HG03457 (cell line): ENCODE measurements at regions not wholly inside any gene's neighbourhood (a gene's known extent, or its start where the extent isn't known, plus 50 kb on each side); places are given as distances from the start of the nearest gene placed in this dataset.

Source experiments
- ATAC-seq: cut with Tn5 transposase; IDR thresholded peaks from one replicate; pipeline ENCODE4 v1.9.1; 2021; ENCODE audit warnings: moderate number of reproducible peaks; ENCODE audit not compliant: unreplicated experiment

DNA sequence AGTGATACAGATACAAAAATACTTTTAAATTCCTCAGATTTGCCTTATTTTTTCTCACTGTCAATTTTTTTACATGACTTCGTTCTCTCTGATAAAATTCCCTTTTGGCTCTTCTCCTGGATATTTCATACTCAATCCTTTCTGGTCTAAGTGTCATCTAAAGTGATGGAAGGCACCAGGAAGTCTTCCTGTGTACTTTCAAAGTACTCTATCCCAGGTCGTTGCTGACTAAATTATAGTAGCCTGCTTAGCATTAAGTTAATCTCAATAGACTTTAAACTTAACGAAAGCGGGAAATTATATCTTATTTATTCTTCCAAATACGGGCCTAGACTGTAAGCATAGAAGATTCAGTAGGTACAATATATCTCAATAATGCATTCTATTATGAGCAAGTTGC is 67.8 kb downstream of the CASP12 start:
- no peak for ATAC-seq

DNA sequence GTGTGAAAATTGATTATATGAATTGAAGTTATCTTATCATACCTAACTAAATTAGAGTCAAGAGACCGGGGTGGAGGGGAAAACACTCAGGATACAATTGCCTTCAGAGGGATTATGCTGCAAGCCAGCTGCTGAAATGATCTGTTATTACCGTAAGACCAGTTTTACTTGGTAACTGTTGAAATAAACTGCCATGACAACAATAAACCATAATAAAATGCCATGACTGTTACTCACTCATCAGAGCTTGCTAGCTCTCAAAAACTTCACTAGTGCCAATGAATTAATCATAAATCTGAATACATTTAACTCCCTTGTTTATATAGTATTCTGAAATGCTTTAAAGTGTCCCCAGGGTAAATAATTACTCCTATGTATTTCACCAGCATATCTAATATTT is 68.2 kb downstream of the CASP12 start:
- no peak for ATAC-seq

DNA sequence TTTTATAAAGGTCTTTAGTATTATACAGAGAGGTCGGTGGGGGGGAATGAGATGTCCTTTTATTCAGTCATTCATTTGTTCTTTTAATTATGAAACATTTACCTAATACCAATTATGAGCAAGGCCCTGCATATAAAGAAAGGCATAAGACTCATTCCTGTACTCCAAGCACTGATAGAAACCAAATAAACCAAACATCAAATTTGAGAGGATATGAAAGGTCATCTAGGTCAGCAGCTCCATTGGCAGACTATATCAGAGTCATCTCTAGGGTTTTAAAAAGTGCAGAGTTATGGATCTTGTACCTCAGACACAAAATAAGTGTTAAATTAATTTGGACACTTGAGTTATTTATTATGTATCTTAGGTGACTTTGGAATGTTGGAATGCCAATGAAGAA is 71.5 kb downstream of the CASP12 start:
- no peak for ATAC-seq

DNA sequence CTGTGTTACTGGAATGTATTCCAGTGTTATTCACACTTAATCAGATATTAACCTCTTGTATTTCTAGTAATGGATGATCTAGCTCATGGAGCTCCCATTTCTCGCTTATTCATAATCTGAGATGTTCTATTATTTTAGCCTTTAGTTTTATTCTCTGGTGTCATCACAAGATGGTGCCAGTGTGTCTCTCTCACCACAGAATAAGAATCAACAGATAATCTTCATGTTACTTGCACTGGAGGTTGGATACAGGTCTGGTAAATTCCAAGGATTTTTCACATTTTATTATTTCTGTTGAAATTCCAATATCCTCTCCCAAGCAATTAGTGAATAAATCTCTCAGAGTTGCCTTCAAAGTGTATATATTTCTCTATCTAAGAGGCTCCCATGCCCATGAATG is 74.6 kb downstream of the CASP12 start:
- no peak for ATAC-seq

DNA sequence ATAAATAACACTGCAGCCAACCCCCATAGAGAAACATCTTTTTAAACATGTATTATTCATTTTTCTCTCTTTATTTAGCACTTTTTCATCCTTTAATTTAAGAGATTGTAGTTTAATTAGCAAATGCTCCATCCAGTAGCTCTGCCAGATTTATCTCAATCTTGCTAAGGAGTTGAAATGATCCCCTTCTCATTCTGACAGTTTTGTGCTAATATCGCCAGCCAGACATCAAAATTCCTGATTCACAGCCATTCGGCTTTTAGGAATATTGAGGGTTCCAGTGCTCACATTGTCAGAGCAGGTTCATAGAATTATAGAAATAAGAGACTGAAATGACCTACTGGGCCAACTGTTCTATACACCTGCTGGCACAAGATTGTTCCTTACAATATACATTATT is 77.8 kb downstream of the CASP12 start:
- ATAC-seq, result no peak

DNA sequence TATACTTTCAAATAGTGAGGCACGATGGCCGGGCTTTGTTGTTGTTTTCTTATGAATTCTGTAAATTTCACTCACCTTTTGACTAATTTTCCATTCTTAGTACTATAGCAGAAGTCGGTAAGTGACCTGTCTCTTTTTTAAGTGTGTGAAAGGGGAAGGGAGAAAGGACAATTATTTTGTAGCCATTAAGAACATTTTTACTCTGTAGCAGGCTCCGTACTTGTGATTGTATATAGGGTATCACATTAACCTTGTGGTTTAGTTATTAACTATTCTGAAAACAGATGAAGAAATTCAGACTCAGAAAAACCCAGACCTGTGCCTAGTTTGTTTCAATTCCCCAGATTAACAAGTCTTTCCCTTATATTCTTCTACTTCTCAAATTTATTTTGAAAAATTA is 78.7 kb downstream of the CASP12 start:
- no peak for ATAC-seq

DNA sequence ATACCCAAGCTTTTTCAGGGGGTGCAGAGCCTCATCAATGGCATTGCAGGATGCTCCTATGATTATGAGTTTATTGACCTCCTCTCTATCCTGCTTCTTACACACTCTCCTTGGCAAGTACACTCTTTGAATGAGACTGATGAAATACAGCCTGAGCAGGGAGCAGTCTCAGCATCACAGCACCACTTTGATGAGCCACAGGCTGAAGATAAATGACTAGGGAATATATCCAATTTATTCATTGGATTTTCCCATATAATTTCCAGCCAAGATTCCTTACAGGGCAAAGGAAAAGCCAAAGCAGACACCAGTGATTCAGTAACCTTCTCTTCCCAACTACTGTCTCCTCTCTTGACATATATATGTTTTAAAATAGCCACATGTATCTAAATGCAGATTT is 79.2 kb downstream of the CASP12 start:
- no peak for ATAC-seq

DNA sequence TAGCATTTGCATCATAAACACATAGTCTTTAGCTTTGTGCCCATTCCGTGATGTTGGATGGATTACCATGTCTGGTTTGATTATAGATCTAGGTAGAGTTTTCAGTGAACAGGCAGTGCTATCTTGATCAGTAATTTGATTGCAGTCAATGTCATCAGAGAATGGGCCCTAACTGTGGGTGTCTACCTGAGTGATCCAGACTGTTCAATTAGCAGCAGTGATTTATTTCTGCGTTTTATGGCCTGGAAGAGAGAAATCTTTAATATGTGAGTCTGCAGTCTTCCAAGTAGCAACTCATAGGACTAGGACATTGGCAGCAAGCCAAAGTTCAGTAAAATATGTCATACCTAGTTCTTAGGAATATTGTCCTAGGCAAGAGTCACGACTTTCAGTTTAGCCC is 80.3 kb downstream of the CASP12 start:
- no peak for ATAC-seq

DNA sequence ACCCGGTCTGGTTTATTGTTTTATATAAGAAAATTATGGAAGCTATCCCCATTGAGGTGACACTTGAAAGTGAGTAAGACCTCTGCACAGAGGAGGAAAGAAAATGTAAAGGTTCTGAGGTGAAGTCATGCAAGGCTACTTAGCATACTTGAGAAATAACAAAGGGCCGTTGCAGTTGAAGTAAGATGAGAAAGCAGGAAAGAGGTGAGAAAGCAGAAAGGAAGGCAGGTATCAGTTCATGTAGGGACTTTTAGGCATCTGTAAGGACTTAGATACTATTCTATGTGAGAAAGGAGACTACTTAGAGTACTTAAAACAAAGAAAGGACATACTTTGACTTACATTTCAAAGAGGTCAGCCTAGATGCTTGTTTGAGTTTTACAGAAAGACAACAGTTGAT is 84.7 kb downstream of the CASP12 start:
- no peak for ATAC-seq

DNA sequence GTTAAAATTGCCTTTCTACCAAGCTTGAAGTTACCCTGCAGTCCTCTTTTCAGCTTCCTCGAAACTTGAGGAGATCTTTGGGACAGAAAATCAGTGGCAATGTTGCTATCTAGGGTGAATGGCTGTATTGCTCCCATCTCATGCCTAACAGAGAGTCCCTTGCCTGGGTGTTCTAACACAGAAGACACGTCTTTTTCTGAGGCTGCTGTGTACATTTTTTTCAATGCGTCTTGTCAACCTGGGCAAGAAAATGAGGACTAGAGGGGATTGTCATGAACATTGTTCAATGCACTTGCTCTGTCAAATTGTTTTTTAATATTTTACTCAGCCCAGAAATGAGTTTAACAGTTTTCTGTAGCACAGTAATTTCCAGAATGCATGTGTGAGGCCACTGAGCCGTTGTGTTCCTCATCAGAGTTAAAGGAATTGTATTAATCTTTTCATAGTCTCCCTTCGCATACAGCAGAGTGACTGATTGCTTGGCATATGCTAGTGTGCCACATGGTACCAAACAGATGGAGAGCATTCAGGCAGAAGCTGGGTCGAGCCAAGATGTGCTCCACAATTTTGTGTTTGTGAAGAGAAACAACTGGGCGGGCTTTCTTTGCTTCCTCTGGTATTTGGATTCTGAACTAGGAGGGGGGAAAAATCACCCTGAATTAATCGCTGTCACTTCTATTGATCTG is 86.0 kb downstream of the CASP12 start:
- no peak for ATAC-seq

DNA sequence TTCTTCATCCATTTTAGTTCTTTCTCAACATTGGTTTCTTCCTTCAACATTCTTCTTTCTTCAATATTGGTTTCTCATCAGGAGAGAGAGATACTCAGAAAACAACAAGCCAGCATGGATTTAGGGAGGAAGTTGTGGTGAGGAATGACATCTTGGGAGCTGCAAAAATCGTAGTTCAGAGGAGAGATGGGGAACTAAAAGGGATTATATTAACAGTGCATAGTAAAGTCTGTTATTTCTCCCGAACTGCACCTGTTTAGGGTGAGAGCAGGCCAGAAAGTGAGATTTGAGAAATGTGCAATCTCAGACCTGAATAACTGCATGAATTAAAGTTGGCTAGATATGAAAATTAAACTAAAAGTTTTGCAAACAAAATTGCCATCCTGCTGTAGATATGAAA is 94.5 kb downstream of the CASP12 start:
- no peak for ATAC-seq

DNA sequence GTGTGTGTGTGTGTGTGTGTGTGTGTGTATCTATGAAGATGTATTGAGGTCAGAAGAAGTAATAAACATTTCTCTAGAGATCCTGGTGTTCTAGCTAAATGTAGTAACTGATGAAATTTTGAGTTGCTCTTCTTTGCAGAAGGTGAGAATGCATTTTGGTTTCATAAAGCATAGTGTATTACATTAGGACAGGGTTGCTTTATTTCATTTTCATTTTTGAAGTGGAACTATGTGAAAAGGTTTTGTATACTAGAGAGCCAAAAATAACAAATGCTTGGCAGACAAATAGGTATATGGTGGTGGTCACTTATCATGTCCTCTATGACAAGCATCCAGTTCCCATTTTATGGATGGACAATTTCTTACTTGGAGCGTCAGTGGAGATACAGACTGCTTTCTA is 99.0 kb downstream of the CASP12 start:
- peak; percentile 85 for ATAC-seq

DNA sequence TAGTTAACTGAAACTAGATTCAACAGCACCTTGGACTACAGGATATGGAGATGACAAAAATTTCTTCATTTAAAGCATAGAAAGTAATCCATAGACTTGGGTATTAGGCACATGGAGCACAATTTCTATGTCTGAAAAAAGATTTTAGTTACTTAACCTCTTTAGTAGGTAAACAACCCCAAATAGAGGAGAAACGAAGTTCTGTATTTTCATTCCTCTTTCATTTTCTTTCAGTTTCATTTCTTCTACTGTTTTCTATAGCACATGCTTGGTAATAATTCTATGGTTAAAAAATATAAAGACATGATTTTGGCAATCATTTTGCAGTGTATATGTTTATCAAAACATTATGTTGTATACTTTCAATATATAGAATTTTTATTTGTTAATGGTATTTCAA is 99.5 kb downstream of the CASP12 start:
- no peak for ATAC-seq

DNA sequence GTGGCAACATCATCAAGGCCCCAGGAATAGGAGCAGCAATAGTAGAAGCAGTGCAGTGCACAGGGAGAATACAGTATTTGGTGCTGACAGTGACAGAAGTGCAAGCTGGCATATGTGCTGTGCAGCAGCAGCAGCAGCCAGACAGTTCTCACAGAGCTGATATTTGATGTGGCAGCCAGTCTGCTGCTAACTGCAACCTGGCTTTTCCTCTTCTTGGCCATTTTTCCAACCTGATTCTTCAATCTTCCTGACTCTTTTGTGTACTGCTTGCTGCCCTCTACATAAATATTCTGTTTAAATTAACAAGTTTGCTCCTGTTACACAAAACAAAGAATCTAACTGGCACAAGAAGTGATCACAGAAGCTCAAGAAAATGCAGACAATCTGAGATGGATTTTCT is 102.0 kb downstream of the CASP12 start:
- ATAC-seq, result no peak

DNA sequence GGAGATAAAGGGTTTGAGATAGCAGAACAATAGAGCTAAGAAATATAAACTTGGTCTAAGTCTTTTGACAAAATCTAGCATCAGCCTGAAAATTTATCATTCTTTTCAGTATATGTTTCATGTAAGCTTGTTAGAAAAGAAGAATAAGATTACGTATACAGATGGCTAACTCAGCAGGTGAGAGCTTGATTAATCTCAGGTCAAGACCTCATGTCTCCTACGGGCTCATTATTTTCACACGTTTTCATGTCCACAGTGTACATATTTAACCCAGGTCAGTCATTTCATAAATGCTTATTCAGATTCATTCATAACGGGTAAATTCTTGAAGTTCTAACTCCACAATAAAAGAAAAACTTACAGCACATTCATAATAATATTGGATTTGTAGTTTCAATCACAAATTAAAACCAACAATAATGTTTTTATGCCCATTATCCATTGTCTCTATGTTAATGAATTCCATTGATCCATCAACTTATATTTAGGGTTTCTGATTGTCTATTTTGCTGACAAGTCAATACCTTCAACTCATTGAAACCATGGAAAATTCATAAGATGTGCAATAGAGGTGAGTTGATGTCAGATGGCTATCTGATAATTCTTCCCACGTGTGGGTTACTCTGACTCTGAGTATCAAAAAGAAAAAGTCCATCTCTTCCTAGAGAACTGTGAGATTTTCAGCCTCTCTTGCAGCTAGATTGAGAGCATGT is 102.6 kb downstream of the CASP12 start:
- no peak for ATAC-seq

DNA sequence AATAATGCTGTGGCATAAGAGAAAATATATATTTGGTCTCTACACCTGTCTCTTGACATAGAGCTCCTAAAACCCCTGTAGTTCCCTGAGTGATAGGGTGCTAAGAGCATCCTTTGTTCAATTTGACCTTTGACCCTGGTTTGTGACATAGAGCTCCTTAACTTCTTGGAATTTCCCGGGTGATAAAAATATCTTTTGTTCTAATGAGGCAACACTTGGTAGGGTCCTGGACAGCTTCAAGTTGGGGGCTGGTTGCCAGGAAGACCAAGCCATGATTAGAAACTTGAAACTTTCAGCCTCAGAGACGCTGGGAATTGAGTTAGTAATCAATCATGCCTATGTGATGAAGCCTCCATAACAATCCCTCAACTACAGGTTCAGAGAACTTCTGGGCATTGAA is 105.4 kb downstream of the CASP12 start:
- ATAC-seq, result no peak

DNA sequence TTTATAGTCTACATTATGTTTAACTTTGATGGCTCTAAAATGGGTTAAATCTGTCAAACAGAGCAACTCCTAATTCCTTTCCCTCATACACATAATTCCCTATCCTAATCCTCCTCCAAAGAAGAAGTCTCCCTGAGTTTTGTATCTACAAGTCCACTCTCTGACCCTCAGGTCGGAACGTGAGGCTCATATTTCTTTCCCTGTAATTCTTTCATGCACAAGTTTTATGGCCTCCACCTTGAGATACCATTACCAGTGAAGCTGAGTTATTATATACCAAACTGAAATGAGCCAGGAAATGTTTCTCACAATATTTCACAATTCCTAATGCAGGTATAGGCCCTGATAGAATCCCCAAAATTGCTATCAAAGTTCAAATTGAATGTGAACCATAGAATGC is 106.4 kb downstream of the CASP12 start:
- no peak for ATAC-seq

DNA sequence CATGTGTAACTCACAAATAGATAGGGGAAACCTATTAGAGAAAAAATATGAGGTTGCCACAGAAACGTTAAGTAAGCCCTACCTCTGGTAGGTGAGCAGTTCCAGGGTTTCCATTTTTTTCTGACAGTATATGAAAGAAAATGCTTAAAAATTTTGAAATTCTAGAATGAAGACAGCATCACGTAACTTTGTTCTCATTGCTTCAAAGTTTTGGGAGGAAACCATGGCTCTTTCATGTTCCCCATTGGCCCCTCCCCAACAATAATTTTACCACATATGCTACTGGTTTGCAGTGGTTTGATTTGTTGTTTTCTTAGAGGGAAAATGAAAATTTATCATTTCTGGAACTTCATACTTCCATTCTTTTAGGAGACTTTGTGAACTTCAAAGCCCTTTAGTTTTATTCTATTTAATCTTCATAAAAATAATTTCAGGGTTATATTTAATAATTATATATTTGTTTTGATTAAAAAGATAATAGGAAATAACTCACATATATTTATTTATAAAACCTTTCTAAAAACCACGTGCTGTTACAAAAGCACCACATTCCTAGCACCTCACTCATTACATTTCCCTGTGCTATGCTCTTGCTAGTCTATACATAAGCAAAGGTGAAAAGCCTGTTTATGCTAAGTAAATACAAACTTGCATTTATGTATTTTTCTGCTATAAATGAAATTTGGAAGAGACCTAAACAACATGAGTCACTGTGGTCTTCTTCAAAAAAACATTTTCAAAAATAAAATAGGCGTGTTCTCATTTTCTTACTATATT is 113.4 kb downstream of the CASP12 start:
- no peak for ATAC-seq

DNA sequence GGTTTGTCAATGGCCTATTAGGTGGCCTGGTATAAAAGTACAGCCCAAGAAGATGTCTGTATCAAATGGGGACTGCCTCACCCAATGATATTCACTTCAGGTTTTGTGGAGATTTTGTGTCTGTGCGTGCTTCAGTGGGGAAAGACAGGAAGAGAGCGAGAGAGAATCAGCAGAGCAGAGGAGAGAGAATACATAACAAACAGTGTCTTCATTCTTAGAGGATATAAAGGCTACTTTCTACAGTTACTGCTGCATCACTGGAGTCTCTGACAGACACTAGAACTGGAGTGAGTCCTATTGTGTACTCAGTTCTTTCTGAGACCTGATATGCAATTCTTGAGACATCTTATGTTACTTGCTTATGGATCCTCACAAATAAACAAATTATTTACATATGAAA is 115.0 kb downstream of the CASP12 start:
- ATAC-seq, result no peak

DNA sequence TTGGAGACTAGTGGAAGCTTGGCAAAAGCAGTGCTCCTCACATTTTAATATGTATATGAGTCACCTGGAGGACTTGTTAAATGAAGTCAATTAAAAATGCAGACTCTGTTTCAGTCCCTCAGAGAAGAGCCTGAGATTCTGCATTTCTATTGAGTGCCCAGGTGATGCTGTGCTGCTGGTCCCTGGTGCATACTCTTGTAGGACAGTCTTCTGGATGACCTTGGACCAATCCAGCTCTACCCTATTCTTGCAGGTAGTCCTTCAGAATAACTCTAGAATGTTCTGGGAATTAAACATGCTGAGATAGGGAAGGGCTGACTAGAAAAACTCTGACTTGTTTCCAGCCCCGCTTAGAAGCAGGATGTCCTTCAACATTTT is 115.9 kb downstream of the CASP12 start:
- no peak for ATAC-seq

DNA sequence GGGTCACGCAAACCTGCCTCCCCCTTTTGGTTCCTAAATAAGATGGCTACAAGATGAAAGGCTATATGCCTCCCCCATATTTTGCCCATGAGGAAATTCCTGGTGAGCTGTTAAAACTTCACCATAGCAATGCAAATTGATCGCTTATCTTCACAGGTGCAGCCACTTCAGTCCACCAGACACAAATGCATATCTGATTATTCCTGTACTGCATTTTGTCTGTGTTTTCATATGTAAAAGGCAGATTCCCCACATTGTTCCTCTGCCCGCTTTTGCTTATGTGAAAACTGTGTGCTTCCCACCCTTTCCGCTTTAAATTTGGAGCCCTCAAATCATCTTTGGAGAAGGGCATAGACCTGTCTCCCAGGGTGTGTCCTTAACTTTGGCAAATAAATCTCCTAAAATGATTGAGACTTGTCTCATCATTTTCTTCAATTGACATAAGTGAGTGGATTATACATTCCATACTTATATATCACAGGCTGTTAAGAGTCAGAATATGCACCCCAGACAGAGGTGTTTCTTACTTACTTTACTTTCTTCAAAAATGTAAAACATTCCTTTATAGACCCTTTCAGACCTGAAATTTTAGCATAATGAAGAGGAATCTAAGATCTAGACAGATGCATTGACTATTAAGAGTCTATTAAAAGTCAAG is 116.4 kb downstream of the CASP12 start:
- no peak for ATAC-seq

DNA sequence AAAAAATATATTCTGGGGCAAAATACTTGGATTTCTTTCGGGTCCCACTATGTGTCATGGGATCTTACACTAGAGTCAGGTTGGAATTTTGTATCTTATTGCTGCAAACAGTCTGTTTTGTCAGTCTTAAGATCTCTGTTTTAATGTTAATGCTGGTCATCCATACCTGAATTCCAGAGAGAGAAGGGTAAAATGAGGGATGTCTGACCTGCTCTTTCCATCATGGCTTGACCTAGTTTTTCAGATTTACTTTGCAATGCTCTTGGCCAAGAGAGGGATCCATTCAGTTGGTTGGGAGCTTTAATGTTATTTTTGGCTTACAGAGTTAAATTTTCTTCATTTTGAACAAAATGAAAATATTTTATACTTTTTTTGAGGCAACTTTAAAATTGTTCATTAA is 117.2 kb downstream of the CASP12 start:
- ATAC-seq, result no peak
